Activated CD8-positive, alpha-beta T cell treated with anti-CD3 and anti-CD28 coated beads for 36 hours (primary cell): ENCODE measurements at regions not wholly inside any gene's neighbourhood (a gene's known extent, or its start where the extent isn't known, plus 50 kb on each side); places are given as distances from the start of the nearest gene placed in this dataset.

ENCODE experiments used
- ATAC-seq: fragments of 200-7000 bp; cut with Tn5 transposase; one replicate; pipeline ENCODE4 v1.10.0; 2021; ENCODE audit warnings: mild to moderate bottlenecking, moderate library complexity
- CTCF ChIA-PET: fragments of 350-600 bp; sonication (Branson Sonifier 250); formaldehyde crosslinking; loops from one replicate; lab custom pipeline; 2021; ENCODE audit warnings: antibody characterized with exemption; lab: Charles Lee
- POLR2A ChIA-PET: fragments of 350-600 bp; sonication (Branson Sonifier 250); formaldehyde crosslinking; loops from one replicate; lab custom pipeline; 2021; ENCODE audit warnings: antibody characterized with exemption; lab: Charles Lee
- DNase-seq: peaks from one replicate; pipeline ENCODE4 v3.0.0-alpha.2; 2020
- H3K27ac Mint-ChIP-seq: one replicate; pipeline ENCODE4 v1.8.0; 2021; ENCODE audit warnings: mild to moderate bottlenecking, mixed read lengths
- H3K27me3 Mint-ChIP-seq: one replicate; pipeline ENCODE4 v1.8.0; 2021; ENCODE audit warnings: mixed read lengths
- H3K36me3 Mint-ChIP-seq: one replicate; pipeline ENCODE4 v1.8.0; 2021; ENCODE audit warnings: low read depth, mixed read lengths
- H3K4me1 Mint-ChIP-seq: one replicate; pipeline ENCODE4 v1.8.0; 2021; ENCODE audit warnings: low read depth, mixed read lengths
- H3K4me3 Mint-ChIP-seq: one replicate; pipeline ENCODE4 v1.8.0; 2021; ENCODE audit warnings: mild to moderate bottlenecking, moderate library complexity, mixed read lengths
- H3K9me3 Mint-ChIP-seq: one replicate; pipeline ENCODE4 v1.8.0; 2021; ENCODE audit warnings: mixed read lengths
- CTCF ChIP-seq: fragments of 200-600 bp; IDR thresholded peaks from one replicate; pipeline ENCODE4 v1.8.0; 2022; ENCODE audit warnings: antibody characterized with exemption, mild to moderate bottlenecking
- intact Hi-C: fragments of 100-400 bp; cut with micrococcal nuclease; formaldehyde crosslinking; loops from one replicate; pipeline ENCODE4 v1.10.0; 2022

GRCh38 chr13:44819772-44820171 lies 169.5 kb downstream of the NUFIP1 start:
- TF ChIP-seq CTCF: no peak
- Mint-ChIP-seq H3K4me1 (peaks cover 20% of the 10 kb centered on the region), H3K27me3 (peaks cover 13% of the 10 kb centered on the region), H3K4me3 (no peak overlapping the region), H3K9me3 (no peaks in the 10 kb centered on the region), H3K27ac (no peak overlapping the region), H3K36me3 (no peaks in the 10 kb centered on the region)
- no peak for DNase-seq
- no peak for ATAC-seq
- intact Hi-C loops: no loop called here
- ChIA-PET POLR2A (no interaction called here), CTCF (no interaction called here)

GRCh38 chr13:44819245-44819644 lies 170.0 kb downstream of the NUFIP1 start:
- Mint-ChIP-seq H3K4me1 (peaks cover 20% of the 10 kb centered on the region), H3K4me3 (no peak overlapping the region), H3K36me3 (no peaks in the 10 kb centered on the region), H3K9me3 (no peaks in the 10 kb centered on the region), H3K27ac (no peak overlapping the region), H3K27me3 (peaks cover 14% of the 10 kb centered on the region)
- no peak for TF ChIP-seq CTCF
- ChIA-PET POLR2A (no interaction called here), CTCF (no interaction called here)
- intact Hi-C loops: no loop called here
- ATAC-seq: peak; percentile 90
- peak; percentile 27 for DNase-seq

- ChIA-PET CTCF (interaction anchor here (0.7 kb wide), 1 partner anchor 334 kb away, joined by 4 read pairs; no protein-coding TSS in a partner anchor), POLR2A (no interaction called here)
- DNase-seq (no peak), ATAC-seq (no peak)
- intact Hi-C loops: no loop called here
- no peak overlapping the region for H3K27ac Mint-ChIP-seq
- no peaks in the 10 kb centered on the region for H3K36me3 Mint-ChIP-seq
- H3K4me1 Mint-ChIP-seq: peaks cover 20% of the 10 kb centered on the region
- H3K27me3 Mint-ChIP-seq: peaks cover 13% of the 10 kb centered on the region
- TF ChIP-seq CTCF: no peak
- H3K4me3 Mint-ChIP-seq: no peak overlapping the region
- no peaks in the 10 kb centered on the region for H3K9me3 Mint-ChIP-seq
These were observed 170.8 kb downstream of the NUFIP1 start for GRCh38 chr13:44818428-44818827.

- peaks cover 14% of the 10 kb centered on the region for H3K27me3 Mint-ChIP-seq
- CTCF ChIA-PET: interaction anchor here (0.7 kb wide), 1 partner anchor 334 kb away, joined by 4 read pairs; no protein-coding TSS in a partner anchor
- intact Hi-C loops: no loop called here
These were observed 171.3 kb downstream of the NUFIP1 start for GRCh38 chr13:44818016-44818415.

More at GRCh38 chr13:44818016-44818415, 171.3 kb downstream of the NUFIP1 start:
- H3K36me3 Mint-ChIP-seq: no peaks in the 10 kb centered on the region
- no peak overlapping the region for H3K4me3 Mint-ChIP-seq
- TF ChIP-seq CTCF: no peak
- no peak overlapping the region for H3K27ac Mint-ChIP-seq
- POLR2A ChIA-PET: no interaction called here
- peaks cover 20% of the 10 kb centered on the region for H3K4me1 Mint-ChIP-seq
- DNase-seq (no peak), ATAC-seq (no peak)
- H3K9me3 Mint-ChIP-seq: no peaks in the 10 kb centered on the region
